ENCODE measurements at regions not wholly inside any gene's neighbourhood (a gene's known extent, or its start where the extent isn't known, plus 50 kb on each side); places are given as distances from the start of the nearest gene placed in this dataset.

GRCh38 chr16:13742928-13743327 is 177.0 kb upstream of the ERCC4 start:
- no peak overlapping the region for H3K27ac ChIP-seq
- H3K4me3 ChIP-seq: no peak overlapping the region
- H3K4me1 ChIP-seq: no peaks in the 10 kb centered on the region
- DNase-seq: no peak
- intact Hi-C loops (cut with DNase I): no loop called here
- TF ChIP-seq, protein P1, sequence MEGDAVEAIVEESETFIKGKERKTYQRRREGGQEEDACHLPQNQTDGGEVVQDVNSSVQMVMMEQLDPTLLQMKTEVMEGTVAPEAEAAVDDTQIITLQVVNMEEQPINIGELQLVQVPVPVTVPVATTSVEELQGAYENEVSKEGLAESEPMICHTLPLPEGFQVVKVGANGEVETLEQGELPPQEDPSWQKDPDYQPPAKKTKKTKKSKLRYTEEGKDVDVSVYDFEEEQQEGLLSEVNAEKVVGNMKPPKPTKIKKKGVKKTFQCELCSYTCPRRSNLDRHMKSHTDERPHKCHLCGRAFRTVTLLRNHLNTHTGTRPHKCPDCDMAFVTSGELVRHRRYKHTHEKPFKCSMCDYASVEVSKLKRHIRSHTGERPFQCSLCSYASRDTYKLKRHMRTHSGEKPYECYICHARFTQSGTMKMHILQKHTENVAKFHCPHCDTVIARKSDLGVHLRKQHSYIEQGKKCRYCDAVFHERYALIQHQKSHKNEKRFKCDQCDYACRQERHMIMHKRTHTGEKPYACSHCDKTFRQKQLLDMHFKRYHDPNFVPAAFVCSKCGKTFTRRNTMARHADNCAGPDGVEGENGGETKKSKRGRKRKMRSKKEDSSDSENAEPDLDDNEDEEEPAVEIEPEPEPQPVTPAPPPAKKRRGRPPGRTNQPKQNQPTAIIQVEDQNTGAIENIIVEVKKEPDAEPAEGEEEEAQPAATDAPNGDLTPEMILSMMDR (IDR thresholded peaks at IDR 0.05): no peak
- TF ChIP-seq POLR2A (IDR thresholded peaks at IDR 0.05): no peak
- H3K27me3 ChIP-seq: no peaks in the 10 kb centered on the region
- H3K9me3 ChIP-seq: no peaks in the 10 kb centered on the region
- no peaks in the 10 kb centered on the region for H3K36me3 ChIP-seq

GRCh38 chr16:13743571-13743970 is 176.4 kb upstream of the ERCC4 start:
- intact Hi-C loops (cut with DNase I): no loop called here
- Histone ChIP-seq H3K36me3 (no peaks in the 10 kb centered on the region), H3K4me1 (no peaks in the 10 kb centered on the region), H3K4me3 (no peak overlapping the region), H3K27me3 (no peaks in the 10 kb centered on the region), H3K9me3 (no peaks in the 10 kb centered on the region), H3K27ac (no peak overlapping the region)
- 22 to 30% methylated on average over 1 of the region's 1 CpG for WGBS, 2 donors
- TF ChIP-seq, protein P1 (IDR thresholded peaks at IDR 0.05): no peak
- no peak for TF ChIP-seq POLR2A (IDR thresholded peaks at IDR 0.05)
- DNase-seq: no peak

DNA sequence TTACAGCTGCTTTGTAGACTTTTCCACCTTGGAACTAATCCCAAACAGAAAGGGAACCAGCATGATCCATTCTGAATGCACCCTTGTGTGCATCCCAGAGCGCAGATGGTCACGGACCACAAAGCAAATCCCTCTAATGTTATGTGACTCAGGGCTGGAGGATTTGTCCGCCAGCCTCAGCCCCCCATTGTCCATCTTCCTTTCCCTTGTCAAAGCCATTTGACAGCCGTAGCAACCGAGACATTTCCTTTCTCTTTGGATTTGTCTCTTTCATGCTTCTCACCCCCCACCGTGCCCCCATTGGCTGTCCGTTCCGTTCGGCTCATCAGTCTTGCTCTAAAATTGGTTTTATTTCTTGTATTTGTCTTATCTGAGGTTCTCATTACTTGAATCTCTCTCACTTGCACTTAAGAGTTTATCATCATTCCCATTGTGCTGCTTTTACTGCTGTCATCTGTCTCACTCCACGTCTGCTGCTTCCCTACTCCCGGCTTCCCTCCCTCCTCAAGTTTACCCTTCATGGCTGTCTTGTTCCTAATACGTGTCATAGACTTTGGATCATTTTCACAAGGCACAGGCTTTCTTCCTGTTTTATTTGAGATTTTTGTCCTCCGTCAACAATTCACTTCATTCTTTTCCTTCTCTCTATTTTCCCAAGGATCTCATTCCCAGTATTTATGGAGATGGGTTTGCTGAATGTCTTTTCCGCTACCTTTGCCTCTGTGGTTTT is 163.4 kb upstream of the ERCC4 start:
- no peaks in the 10 kb centered on the region for H3K36me3 ChIP-seq
- no peaks in the 10 kb centered on the region for H3K9me3 ChIP-seq
- H3K4me3 ChIP-seq: no peak overlapping the region
- H3K4me1 ChIP-seq: no peaks in the 10 kb centered on the region
- no peak overlapping the region for H3K27ac ChIP-seq
- H3K27me3 ChIP-seq: no peaks in the 10 kb centered on the region
- intact Hi-C loops (cut with DNase I): no loop called here
- WGBS, 2 donors: 74% methylated on average over 14 of the region's 14 CpGs
- no peak for DNase-seq
- TF ChIP-seq, protein P1 (IDR thresholded peaks at IDR 0.05): no peak
- TF ChIP-seq POLR2A (IDR thresholded peaks at IDR 0.05): no peak

DNA sequence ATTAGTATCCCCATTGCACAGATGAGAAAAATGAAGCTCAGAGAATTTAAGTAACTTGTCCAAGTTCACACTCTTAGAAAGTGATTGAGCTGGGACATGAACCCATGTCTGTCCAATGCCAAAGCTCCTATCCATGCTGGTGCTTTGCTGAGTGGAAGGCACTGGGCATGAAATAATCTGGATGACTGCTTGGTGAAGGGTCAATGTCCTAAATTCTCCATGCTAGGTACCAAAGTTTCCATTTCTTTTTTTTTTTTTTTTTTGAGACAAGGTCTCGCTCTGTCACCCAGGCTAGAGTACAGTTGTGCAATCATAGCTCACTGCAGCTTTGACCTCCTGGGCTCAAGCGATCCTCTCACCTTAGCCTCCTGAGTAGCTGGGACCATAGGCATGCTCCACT is 153.6 kb upstream of the ERCC4 start:
- Histone ChIP-seq H3K27ac (no peak overlapping the region), H3K4me3 (no peak overlapping the region), H3K36me3 (no peaks in the 10 kb centered on the region), H3K4me1 (no peaks in the 10 kb centered on the region), H3K9me3 (no peaks in the 10 kb centered on the region), H3K27me3 (no peaks in the 10 kb centered on the region)
- intact Hi-C loops (cut with DNase I): no loop called here
- DNase-seq: no peak
- WGBS, 2 donors: 92 to 96% methylated on average over 2 of the region's 2 CpGs
- TF ChIP-seq POLR2A (IDR thresholded peaks at IDR 0.05): no peak
- TF ChIP-seq, protein P1 (IDR thresholded peaks at IDR 0.05): no peak

DNA sequence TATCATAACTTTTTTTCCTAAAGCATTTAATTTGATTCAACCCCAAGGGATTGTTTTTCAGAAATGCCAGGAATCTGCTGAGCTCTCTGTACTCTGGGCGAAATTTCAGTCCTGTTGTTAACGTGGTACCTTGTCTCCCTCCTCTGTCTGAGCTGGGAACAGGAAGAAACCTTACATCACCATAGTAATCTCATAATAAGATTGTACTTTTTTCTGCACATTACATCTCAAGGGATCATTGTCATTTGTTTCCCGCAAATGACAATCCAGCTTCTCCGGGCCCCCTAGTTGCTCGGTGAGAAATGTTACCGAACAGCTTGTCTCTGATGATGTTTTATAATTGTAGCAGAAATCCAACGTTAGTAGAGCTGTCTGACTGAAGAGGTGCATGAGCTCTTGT is 152.7 kb upstream of the ERCC4 start:
- Histone ChIP-seq H3K9me3 (no peaks in the 10 kb centered on the region), H3K36me3 (no peaks in the 10 kb centered on the region), H3K27me3 (no peaks in the 10 kb centered on the region), H3K27ac (no peak overlapping the region), H3K4me3 (no peak overlapping the region), H3K4me1 (no peaks in the 10 kb centered on the region)
- intact Hi-C loops (cut with DNase I): no loop called here
- WGBS, 2 donors: 45 to 57% methylated on average over 7 of the region's 7 CpGs
- no peak for TF ChIP-seq POLR2A (IDR thresholded peaks at IDR 0.05)
- TF ChIP-seq, protein P1 (IDR thresholded peaks at IDR 0.05): peak in 2 of 6 experiments; percentile 17 to 18
- no peak for DNase-seq
